Ramos (cell line): ENCODE measurements at regions not wholly inside any gene's neighbourhood (a gene's known extent, or its start where the extent isn't known, plus 50 kb on each side); places are given as distances from the start of the nearest gene placed in this dataset.

Experiments
- in situ Hi-C: fragments of 300-500 bp; cut with MboI; formaldehyde crosslinking; loops from one replicate; pipeline ENCODE4 v1.14.3; 2022; ENCODE audit warnings: low sequenced_read_pairs; ENCODE audit not compliant: unreplicated experiment

DNA sequence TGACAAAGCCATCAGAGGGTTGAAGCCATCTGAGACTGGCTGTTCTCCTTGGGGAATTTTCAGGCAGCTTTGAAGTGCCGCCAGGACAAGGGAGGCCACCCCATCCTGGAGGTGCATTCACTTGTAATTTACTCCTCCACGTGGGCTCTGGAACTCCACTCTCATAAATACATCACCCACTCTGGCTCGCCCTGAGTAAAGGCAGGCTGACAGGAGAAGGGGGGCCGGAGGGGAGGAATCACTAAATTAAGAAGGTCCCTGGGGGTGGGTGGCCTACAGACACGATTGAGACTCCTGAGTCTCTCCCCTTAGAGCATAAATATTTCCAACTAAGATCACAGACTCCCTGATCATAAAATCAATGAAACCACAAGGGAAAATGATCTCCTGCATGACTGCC is 56.3 kb upstream of the HNF1B start:
- in situ Hi-C loops = no loop called here

DNA sequence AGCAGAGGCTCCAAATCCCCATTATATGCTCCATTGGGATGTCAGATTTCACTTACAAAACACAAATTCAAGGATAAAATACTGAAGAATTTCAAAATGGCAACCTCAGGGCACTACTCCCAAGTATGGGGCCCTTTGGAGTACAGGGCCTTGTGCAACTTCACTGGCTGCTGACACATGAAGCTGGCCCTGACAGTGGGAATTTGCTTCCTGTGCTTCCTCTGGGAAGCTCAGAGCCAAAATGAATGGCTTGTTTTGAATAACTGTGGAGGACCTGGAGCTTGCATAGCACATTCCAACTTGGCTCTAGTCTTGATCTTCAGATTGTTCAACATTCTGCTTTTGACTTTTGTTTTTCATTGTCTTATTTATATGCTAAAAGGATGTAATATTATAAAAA is 52.3 kb upstream of the HNF1B start:
- in situ Hi-C loops = loop anchor here (25.0 kb wide), 1 partner anchor 285 kb away; no protein-coding TSS in a partner anchor

DNA sequence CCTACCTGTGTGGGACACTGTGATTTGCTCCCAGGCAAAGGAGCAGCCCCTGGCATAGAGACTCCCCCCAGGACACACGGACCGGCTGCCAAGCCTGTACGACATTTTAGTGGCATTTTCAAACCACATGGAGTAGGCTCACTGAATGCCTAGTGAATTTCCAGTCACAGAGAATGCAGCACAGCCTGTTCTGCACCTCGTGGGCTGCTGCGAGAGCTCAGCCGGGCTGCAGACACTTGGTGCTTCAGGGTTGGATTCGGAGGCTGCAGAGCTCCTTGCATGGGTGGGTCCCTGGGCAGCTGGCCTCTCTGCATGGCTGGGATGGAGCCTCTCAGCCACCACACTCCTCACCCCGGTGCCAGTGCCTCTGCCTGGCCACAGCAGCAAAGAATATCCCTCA is 51.2 kb upstream of the HNF1B start:
- in situ Hi-C loops = loop anchor here (25.0 kb wide), 1 partner anchor 284 kb away; no protein-coding TSS in a partner anchor
